AG04449 (cell line): ENCODE measurements at regions not wholly inside any gene's neighbourhood (a gene's known extent, or its start where the extent isn't known, plus 50 kb on each side); places are given as distances from the start of the nearest gene placed in this dataset.

Source experiments
- CTCF ChIA-PET: fragments of 350-600 bp; formaldehyde crosslinking; extraction: SDS; loops from one replicate; lab custom pipeline; 2021; ENCODE audit warnings: antibody characterized with exemption; lab: Yijun Ruan, JAX
- POLR2A ChIA-PET: fragments of 400-600, 350-600 bp; formaldehyde crosslinking; extraction: SDS; loops from one replicate; lab custom pipeline; 2020; ENCODE audit warnings: antibody characterized with exemption, inconsistent platforms; lab: Yijun Ruan, JAX
- DNase-seq: peaks from one replicate; pipeline ENCODE4 v3.0.0-alpha.2; 2010; ENCODE audit warnings: low read depth, low spot score
- H3K4me3 ChIP-seq: 2 replicates; pipeline ENCODE4 v1.5.1; 2011; ENCODE audit warnings: low read depth, mild to moderate bottlenecking, control low read depth, low read length
- CTCF ChIP-seq: IDR thresholded peaks from one replicate; pipeline ENCODE4 v1.5.1; 2011; ENCODE audit warnings: mild to moderate bottlenecking, moderate library complexity, low read length, control low read depth, inconsistent platforms; ENCODE audit not compliant: insufficient read depth; ENCODE audit errors: missing control alignments

- ChIA-PET CTCF (no interaction called here), POLR2A (interaction anchor here (0.6 kb wide), 1 partner anchor 78 kb away, joined by 3 read pairs; no protein-coding TSS in a partner anchor)
- H3K4me3 ChIP-seq, result no peak overlapping the region
- no peak for TF ChIP-seq CTCF
- no peak for DNase-seq
These were observed 72.3 kb upstream of the PHYHIPL start for GRCh38 chr10:59104186-59104585.

GRCh38 chr10:59106441-59106840 lies 70.0 kb upstream of the PHYHIPL start:
- ChIA-PET POLR2A (no interaction called here), CTCF (no interaction called here)
- TF ChIP-seq CTCF, result no peak
- no peak for DNase-seq
- H3K4me3 ChIP-seq, result no peak overlapping the region

GRCh38 chr10:59107147-59107546 lies 69.3 kb upstream of the PHYHIPL start:
- no peak for DNase-seq
- TF ChIP-seq CTCF, result no peak
- no peak overlapping the region for H3K4me3 ChIP-seq
- POLR2A ChIA-PET, result no interaction called here
- CTCF ChIA-PET, result no interaction called here

GRCh38 chr10:59108296-59108870 lies 68.1 kb upstream of the PHYHIPL start:
- POLR2A ChIA-PET, result no interaction called here
- H3K4me3 ChIP-seq, result no peak overlapping the region
- CTCF ChIA-PET, result no interaction called here
- TF ChIP-seq CTCF, result no peak
- no peak for DNase-seq

- no peak for TF ChIP-seq CTCF
- H3K4me3 ChIP-seq, result no peak overlapping the region
- ChIA-PET POLR2A (no interaction called here), CTCF (no interaction called here)
- DNase-seq, result no peak
These were observed 67.6 kb upstream of the PHYHIPL start for GRCh38 chr10:59108886-59109288.

GRCh38 chr10:59109826-59110225 lies 66.6 kb upstream of the PHYHIPL start:
- ChIA-PET POLR2A (no interaction called here), CTCF (no interaction called here)
- no peak for DNase-seq
- no peak for TF ChIP-seq CTCF
- H3K4me3 ChIP-seq, result no peak overlapping the region
